Left ventricle myocardium superior (tissue), 1 donor: ENCODE measurements at regions not wholly inside any gene's neighbourhood (a gene's known extent, or its start where the extent isn't known, plus 50 kb on each side); places are given as distances from the start of the nearest gene placed in this dataset.

Experiments
- ATAC-seq: fragments of 200-7000 bp; cut with Tn5 transposase; one replicate; pipeline ENCODE4 v1.9.1; 2020; ENCODE audit warnings: mild to moderate bottlenecking, moderate library complexity
- DNase-seq: peaks from one replicate; pipeline ENCODE4 v3.0.0-alpha.2; 2020
- intact Hi-C: fragments of 100-400 bp; cut with micrococcal nuclease; formaldehyde crosslinking; loops from one replicate; pipeline ENCODE4 v1.11.0; 2022
- donor health status: DM: no; HTN: yes; CAD: no; lungs with severe emphysema.

DNA sequence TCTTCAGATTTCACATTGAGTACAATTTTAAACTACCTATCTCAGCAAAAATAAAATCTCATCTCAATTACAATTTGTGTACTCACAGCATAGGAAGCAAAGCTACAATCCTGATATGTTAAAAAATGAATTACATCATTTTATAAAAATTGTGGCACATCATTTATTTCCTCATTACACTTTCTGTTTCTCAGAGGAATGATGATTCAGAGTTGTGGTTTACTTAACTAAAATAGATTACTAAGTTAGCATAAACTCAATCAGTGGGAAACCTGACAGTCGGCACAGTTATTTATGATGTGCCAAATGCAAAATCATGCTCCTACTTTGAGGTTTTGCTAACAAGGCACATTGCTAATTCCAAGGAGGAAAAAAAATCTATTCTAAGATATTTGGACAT lies 325.0 kb downstream of the FBXO8 start:
- DNase-seq (no peak), ATAC-seq (no peak)
- intact Hi-C loops, result no loop called here

DNA sequence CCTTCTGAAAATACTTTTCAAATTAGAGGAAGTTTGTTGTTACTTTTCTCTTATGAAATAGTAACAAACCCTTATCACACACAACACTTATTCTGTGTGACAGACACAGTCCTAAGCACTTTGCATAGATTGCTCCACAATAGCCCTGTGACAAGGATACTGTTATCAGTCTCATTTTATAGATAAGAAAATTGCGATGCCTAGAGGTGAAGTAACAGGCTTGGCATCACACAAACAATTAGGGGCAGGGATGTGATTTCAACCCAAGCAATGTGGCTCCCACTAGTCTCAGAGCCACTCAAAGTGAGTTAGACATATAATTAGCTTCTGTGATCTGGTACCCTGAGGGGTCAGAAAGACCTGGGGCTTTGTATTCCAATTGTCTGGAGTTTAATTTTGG lies 339.9 kb downstream of the FBXO8 start:
- ATAC-seq (peak; percentile 55), DNase-seq (no peak)
- intact Hi-C loops, result no loop called here

DNA sequence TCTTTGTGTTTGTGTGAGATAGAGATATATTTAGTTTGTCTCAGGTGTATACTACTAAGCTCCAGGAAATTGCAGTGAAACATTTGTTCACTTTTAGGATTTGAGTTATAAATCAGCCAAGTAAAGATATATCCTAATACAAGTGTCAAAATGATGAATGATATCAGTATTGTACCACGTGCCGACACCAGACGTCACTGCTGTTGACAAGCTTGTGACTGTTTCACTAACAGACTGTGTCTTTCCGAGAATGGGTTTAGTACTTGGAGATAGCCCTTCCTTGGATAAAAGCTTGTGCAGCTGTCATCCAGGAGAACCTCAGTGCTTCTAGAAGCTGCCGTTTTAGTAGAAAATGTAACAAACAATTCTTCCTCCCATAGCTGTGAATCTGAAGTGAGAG lies 343.3 kb downstream of the FBXO8 start:
- ATAC-seq, result no peak
- no peak for DNase-seq
- intact Hi-C loops, result no loop called here

DNA sequence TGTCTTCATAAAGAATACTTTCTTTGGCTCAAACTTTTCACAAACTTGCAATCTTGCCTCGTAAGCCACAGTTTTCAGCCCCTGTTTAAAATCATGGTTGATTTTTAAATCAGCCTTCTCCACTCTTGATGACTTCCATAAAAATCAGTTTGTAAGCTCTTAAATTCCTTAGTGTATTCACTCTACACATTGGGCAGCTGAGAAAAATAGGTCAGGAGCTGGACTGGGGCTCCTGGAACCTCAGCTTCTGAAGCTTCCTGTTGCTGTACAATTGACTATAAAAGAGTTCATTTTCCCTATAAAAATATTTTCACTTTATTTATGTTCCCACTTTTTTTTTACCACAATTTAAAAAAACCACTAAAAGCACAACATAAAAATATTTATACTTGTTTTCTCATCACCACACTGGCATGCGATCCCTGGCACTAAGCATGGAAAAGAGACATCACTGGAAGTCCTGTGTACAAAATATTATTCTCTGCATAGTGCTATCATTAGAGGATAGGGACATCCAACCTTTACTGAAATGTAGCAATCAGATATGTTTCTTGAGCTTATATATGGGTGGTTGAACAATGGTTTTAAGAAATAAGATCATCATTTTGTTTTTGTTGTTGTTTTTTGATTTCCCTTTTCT lies 345.7 kb downstream of the FBXO8 start:
- intact Hi-C loops, result no loop called here
- DNase-seq, result no peak

DNA sequence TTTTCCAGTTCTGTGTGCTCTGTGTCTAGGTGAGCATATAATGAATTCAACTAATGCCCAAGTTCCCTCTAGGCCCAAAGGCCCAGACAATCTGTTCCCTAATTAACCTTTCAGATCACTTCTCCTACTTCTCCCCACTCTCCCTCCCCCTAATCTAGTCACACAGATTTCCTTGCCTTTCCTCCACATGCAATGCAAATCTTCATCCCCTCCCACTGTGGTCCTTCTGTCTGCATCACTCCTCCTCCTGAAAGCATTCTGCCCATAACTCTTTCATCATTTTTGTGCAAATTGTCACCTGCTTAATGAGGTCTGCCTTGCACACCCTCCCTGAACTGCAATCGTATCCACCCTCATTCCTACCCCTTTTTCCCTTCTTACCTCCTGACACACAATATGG lies 346.6 kb downstream of the FBXO8 start:
- DNase-seq, result no peak
- intact Hi-C loops, result no loop called here
- no peak for ATAC-seq

More for the DNA sequence above, 345.7 kb downstream of the FBXO8 start:
- no peak for ATAC-seq

DNA sequence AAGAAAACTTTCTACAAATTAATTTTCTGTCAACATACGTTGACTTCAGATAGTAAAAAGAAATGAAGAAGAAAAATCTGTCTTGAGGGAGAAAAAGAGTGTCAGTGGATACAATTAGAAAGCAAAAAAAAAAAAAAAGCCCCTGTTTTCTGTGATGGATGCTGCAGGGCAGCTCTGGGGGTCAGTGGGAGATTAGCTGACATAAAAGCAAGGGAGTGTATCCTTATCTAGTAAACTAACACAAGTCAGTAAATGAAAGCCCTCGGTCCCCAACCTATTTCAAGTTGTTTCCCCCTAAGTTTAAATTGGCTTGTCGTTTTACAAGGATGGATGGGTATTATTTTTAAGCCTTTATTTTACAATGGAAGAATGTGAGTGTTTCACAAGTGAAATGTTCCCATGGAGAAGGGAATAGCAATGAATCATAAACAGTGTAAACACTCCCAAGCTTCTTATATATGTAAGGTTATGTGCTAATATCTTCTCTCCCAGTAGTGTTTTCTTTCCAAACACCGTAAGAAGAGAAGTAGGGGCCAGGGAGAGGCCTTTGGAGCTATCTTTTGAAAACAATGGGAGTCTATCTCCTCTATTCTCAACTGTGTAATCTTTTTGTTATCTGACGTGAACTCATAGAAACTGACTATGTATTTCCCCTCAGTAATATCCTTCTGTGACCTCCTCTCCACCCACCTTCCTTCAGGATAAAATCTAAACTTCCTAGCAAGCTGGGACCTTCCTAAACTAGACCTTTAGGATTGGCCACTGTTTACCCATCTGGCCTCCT lies 347.7 kb downstream of the FBXO8 start:
- ATAC-seq, result no peak
- DNase-seq, result no peak
- intact Hi-C loops, result no loop called here

DNA sequence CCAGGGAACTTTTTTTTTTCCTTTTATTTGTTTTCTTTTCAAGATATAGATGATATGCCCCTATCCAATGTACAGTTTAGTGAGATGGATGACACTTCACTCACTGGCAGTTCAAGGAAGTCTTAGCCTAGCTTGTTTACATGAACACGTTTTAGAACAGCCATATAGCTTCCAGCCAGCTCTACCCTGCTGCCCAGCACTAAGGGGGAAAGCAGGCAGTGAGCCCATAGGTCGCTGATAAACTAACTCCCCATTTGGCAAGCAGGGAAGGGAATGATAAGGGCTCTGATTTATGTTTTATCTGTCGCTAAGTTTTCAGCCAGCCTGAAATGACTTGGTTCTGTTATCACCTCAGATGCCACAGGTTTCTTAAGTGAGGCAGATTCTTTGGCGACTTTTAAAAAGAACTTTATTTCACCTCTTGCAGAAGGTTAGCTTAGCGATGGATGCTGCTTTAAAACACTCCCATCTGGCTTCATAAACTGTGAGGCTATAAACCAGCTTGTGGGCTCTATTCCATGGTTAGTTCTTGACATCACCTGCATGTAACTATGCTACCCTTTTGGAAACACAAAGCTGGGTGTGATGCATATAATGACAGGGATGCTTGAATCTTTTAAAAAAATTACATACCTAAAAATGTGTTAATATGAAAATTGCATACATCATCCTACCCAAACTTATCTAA lies 348.4 kb downstream of the FBXO8 start:
- DNase-seq (no peak), ATAC-seq (peak; percentile 70)
- intact Hi-C loops, result no loop called here

DNA sequence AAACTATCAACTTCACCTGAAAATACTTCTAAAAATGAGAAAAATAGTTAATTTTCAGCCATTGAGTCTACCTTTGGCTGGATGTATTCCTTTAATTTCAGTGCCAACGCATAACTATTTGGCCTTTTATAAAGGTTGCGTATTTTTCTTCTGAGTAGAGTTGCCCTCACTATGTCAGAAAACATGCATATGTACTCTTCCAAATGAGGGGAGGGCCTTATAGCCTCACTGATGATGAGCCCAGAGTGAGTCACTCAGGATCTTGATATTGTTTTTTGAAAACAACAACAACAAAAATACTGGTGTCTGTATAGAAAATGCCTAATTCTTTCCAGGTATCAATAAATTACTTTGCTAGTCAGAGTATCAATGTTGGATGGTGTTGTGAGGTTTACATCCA lies 349.3 kb downstream of the FBXO8 start:
- DNase-seq (no peak), ATAC-seq (no peak)
- intact Hi-C loops, result no loop called here

DNA sequence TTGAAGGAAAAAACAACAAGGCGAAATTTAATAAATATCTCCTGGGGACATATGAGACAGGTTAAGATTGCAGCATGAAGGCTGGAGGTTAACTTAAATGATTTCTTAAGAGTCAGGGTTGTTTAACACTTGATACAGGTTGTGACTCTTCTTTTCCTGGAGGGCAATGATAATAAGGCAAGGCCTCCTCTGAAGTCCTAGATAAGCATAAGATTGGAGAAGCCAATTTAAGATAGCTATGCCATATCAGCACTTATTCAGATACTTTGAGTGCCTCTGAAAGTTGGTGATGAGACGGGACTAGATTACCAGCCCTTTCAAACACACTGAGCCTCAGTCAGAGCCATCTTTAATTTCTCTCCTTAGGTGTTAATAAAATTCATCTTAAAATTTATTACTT lies 350.8 kb downstream of the FBXO8 start:
- no peak for DNase-seq
- intact Hi-C loops, result no loop called here
- ATAC-seq, result no peak

DNA sequence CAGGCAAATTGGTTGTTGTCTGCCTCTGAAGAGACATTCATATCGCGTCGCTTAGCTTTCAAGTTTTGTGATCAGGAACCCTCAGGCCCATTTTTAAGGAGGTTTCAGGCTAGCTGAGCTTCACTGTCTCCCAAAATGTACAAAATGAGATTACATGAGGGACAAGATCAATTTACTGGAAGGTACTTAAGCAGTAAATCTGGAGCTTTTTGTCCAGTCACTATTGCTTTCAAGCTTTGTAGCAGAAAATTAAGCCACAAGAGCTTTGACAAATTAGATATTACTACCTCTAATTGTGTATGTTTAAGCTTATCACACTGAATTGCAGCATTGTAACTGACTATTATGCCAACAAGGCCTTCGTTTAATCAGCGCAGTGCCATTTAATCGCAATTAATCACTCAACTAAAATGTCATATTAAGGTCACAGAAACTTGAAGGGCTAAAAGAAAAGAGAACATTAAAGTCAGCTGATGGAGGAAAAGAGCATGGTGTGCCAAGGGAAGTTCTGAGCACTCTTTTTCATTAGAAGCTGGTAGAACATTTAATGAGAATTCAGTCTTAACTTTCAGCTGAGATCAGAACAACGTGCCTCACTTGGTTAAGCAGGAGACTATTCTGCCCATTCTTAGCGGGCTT lies 353.0 kb downstream of the FBXO8 start:
- ATAC-seq, result no peak
- intact Hi-C loops, result no loop called here
- DNase-seq, result no peak

DNA sequence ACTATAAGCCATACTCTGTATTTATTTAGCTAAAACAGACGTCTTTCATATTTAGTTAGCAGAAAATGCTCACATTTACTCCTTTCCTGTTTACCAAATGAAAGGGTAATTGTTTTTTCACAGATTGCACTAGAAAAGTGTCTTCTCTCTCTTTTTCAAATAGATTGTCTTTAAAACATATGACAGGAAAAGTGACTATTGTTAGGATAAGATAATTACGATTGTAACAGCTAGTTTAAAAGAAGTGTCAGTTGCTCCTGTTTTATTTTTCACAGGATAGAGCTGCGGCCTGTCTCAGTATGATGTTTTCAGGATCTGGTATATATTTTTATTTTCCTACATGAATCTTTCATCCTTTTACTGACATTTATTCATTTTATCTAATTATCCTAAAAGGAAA lies 353.5 kb downstream of the FBXO8 start:
- ATAC-seq (no peak), DNase-seq (no peak)
- intact Hi-C loops, result no loop called here

DNA sequence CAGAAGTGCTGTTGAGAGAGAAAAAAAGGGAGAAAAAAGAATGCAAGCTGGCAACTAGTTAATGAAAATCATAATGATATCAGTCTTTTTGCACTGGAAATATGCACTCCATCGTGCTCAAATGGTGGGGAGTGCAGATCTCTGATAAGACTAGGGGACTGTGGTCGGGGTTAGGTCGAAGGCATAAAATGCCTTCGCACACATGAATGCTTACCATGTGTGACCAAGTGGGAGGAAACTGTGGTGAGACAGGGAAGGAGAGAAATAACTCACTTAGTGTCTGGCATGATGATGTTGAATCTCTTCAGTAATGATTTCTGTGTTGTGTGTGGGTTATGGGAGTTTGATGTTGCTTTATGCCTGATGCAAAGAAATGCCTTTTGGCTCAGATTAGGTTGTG lies 358.9 kb downstream of the FBXO8 start:
- intact Hi-C loops, result no loop called here
- DNase-seq, result no peak
- ATAC-seq, result no peak

DNA sequence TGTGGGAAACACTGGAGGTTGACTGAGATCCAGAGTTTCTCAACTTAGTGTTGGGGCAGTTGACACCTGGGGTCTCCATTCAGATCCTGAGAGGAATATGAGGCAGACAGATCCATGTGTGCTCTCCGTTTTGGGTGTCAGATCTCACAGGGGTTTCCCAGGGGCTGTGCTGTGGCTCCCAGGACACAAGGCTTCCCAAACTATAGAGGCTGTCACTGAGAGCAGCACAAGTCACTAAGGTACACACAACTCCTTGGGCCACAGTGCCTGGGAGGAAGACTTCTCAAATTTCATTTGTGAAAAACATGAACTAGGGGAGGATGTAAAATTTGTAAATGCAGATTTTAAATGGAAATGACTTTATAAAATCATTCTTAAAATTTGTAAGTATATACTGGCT lies 363.6 kb downstream of the FBXO8 start:
- intact Hi-C loops, result no loop called here
- ATAC-seq (no peak), DNase-seq (no peak)

DNA sequence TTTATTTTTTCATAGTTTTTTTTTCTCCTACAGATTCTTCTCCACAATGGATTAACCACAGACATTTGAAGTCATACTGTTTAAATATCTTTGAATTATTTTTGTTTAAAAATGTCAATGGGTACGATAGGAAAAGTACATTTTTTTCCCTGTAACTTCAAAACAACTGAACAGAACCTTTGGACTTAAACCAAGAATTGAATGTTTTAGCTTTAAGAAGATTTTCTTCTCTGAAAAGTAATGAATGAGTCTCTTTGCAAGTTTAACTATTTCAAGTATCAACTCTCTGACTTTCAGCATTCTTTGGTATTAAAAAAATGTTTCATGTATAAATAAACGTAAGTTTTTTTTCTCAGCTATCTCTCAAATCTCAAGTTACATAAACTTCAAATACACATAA lies 364.3 kb downstream of the FBXO8 start:
- ATAC-seq (no peak), DNase-seq (no peak)
- intact Hi-C loops, result no loop called here

DNA sequence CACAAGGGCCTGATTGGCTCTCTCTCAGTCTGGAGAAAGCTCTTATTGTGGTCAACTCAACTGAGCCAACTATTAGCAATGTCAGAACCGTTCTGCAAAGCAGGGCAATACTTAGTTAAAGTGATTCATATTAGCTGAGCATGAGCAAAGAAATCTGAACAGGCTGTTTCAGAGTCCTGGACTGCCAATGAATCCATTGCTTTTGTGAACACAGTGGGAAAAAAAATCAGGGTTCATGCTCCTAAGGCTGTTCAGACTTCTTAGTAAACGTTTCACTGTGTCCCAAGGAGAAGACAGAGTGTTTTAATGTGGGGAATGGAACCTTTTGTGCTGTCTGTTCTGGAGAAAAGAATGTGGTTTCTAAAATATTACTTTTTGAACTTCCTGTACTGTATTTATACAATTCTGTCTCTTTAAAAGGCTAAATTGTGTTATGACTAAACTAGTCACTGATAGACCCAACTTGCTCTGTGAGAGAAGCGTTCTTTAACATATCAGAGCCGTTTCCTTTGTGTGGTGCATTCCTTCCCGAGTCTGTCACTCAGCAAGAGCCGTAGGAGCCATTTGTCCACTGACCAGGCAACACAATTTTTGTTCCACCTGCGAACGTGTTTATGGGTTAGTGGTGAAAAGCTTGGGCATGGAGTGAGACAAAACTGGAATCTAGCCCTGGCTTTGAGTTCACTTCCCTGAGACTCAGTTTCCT lies 366.1 kb downstream of the FBXO8 start:
- no peak for DNase-seq
- ATAC-seq, result peak; percentile 68
- intact Hi-C loops, result no loop called here

DNA sequence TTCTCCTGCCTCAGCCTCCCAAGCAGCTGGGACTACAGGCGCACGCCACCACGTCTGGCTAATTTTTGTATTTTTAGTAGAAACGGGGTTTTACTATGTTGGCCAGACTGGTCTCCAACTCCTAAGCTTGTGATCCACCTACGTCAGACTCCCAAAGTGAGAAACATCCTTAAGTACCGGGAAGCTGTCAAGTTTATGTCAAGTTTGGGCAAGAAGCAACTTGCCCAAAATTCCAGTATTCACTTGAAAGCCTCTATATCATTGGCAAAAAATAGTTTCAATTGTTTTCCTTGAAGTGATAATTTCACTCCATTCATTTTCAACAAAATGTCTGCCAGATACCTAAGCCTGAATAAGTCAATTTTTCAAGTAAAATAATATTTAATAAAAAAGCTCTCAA lies 370.0 kb downstream of the FBXO8 start:
- DNase-seq (no peak), ATAC-seq (no peak)
- intact Hi-C loops, result no loop called here

DNA sequence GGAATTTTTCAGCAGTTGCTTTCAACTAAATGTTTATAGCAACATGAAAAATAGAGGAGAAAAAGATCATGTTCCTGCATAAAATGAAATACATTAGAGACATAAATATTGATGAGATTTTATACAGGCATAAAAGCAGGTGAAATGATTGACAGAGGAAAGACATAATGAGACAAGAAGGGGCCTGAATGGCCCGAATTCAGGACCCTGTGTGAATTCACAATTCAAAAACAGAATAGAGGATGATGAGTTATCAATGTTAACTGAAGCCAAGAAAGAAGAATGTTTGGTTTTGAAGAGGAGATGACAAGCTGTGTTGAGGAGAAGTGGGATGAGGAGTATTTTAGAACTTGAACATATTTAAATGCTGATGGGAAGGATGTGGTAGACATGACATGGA lies 371.1 kb downstream of the FBXO8 start:
- ATAC-seq, result no peak
- DNase-seq, result no peak
- intact Hi-C loops, result no loop called here

DNA sequence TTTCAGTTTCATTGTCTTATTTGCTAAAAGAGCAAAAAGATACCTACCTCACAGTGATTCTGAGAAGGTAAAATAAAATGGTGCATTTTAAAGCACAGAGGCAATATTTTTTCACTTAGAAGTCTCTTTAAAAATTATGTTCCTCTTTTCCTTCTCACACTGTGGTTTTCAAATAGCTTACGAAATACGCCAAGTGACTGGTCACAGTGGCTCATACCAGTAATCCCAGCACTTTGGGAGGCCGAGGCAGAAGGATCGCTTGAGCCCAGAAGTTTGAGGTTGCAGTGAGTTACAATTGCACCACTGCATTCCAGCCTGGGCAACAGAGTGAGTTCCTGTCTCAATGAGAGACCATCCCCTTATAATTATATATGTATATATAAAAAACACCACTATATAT lies 372.6 kb downstream of the FBXO8 start:
- no peak for DNase-seq
- ATAC-seq, result no peak
- intact Hi-C loops, result no loop called here

DNA sequence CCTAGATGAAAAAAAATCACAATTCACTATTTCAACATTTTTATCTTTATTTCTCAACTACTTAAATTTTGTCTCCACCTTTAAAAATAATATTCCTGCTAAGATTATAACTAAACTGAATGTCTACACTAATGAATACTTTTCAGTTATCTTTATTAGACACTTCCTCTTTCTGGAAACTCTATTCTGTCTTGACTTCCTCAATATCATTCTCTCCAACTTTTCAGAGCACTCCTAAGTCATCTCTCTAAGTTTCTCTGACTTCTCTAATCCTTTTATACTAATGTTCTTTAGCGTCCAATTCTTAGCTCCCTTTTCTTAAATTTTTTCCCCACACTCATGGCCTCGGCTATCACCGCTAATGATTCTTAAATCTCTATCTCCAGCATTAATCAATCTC lies 374.2 kb downstream of the FBXO8 start:
- DNase-seq (no peak), ATAC-seq (no peak)
- intact Hi-C loops, result no loop called here

DNA sequence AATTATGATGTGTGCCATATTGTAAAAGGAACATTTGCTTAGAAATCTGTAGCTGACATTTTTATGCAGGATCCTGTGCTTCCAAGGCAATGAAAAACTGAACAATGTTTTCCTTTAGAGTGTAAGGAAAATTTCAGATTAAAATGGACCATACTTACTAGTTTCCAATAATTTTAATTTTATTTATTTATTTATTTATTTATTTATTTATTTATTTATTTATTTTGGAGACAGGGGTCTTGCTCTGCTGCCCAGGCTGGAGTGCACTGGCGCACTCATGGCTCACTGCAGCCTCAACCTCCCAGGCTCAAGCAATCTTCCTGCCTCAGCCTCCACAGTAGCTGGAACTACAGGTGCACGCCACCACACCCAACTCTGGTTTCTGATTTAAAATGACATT lies 369.8 kb upstream of the HAND2 start:
- ATAC-seq, result no peak
- no peak for DNase-seq
- intact Hi-C loops, result no loop called here
